ENCODE measurements at regions not wholly inside any gene's neighbourhood (a gene's known extent, or its start where the extent isn't known, plus 50 kb on each side); places are given as distances from the start of the nearest gene placed in this dataset.

GRCh38 chr14:25110106-25110505 lies 60.2 kb upstream of the STXBP6 start:
- FAIRE-seq (peak; percentile 76), DNase-seq (ENCODE audit: insufficient read length, low spot score) (no peak)

- FAIRE-seq (peak; percentile 80), DNase-seq (ENCODE audit: insufficient read length, low spot score) (no peak)
These were observed 59.0 kb upstream of the STXBP6 start for GRCh38 chr14:25108959-25109358.

- no peak for FAIRE-seq
- DNase-seq (ENCODE audit: insufficient read length, low spot score) = no peak
These were observed 58.3 kb upstream of the STXBP6 start for GRCh38 chr14:25108291-25108690.

- FAIRE-seq (no peak), DNase-seq (ENCODE audit: insufficient read length, low spot score) (no peak)
These were observed 53.9 kb upstream of the STXBP6 start for GRCh38 chr14:25103820-25104219.

GRCh38 chr14:25103271-25103670 lies 53.3 kb upstream of the STXBP6 start:
- DNase-seq (ENCODE audit: insufficient read length, low spot score) = no peak
- FAIRE-seq = no peak

- peak; percentile 64 for FAIRE-seq
- DNase-seq (ENCODE audit: insufficient read length, low spot score) = no peak
These were observed 52.8 kb upstream of the STXBP6 start for GRCh38 chr14:25102788-25103187.

- DNase-seq (ENCODE audit: insufficient read length, low spot score) (no peak), FAIRE-seq (no peak)
These were observed 51.3 kb upstream of the STXBP6 start for GRCh38 chr14:25101276-25101675.
